ENCODE measurements at regions not wholly inside any gene's neighbourhood (a gene's known extent, or its start where the extent isn't known, plus 50 kb on each side); places are given as distances from the start of the nearest gene placed in this dataset.

GRCh38 chr16:26442321-26442720 is 624.4 kb upstream of the C16orf82 start:
- H3K4me3 ChIP-seq (ENCODE audit: low read length), result no peak overlapping the region
- Mint-ChIP-seq H3K4me1 (ENCODE audit: low read depth) (no peaks in the 10 kb centered on the region), H3K4me3 (no peak overlapping the region), H3K27me3 (peaks cover 9% of the 10 kb centered on the region), H3K27ac (no peak overlapping the region), H3K9me3 (peaks cover 3% of the 10 kb centered on the region), H3K36me3 (ENCODE audit: low read depth) (no peaks in the 10 kb centered on the region)
- ChIA-PET POLR2A (no interaction called here), CTCF (no interaction called here)
- no peaks in the 10 kb centered on the region for H3K27me3 ChIP-seq (ENCODE audit: control insufficient read depth in 1 of 2, insufficient read depth in 2 of 2, low read length in 2 of 2)
- H3K9me3 ChIP-seq (ENCODE audit: control insufficient read depth in 1 of 2, insufficient read depth in 1 of 2, low read length in 2 of 2), result no peaks in the 10 kb centered on the region
- no peak overlapping the region for H3K27ac ChIP-seq (ENCODE audit: low read depth in 1 of 2, low read length in 2 of 2)
- no peaks in the 10 kb centered on the region for H3K4me1 ChIP-seq (ENCODE audit: insufficient read depth, low read length)
- intact Hi-C loops (cut with DNase I, micrococcal nuclease), result no loop called here
- TF ChIP-seq, protein P1, sequence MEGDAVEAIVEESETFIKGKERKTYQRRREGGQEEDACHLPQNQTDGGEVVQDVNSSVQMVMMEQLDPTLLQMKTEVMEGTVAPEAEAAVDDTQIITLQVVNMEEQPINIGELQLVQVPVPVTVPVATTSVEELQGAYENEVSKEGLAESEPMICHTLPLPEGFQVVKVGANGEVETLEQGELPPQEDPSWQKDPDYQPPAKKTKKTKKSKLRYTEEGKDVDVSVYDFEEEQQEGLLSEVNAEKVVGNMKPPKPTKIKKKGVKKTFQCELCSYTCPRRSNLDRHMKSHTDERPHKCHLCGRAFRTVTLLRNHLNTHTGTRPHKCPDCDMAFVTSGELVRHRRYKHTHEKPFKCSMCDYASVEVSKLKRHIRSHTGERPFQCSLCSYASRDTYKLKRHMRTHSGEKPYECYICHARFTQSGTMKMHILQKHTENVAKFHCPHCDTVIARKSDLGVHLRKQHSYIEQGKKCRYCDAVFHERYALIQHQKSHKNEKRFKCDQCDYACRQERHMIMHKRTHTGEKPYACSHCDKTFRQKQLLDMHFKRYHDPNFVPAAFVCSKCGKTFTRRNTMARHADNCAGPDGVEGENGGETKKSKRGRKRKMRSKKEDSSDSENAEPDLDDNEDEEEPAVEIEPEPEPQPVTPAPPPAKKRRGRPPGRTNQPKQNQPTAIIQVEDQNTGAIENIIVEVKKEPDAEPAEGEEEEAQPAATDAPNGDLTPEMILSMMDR (IDR thresholded peaks at IDR 0.05), result no peak
- H3K36me3 ChIP-seq (ENCODE audit: insufficient read depth, low read length), result no peaks in the 10 kb centered on the region
- no peak for DNase-seq
- no peak for ATAC-seq (ENCODE audit: poor library complexity)

DNA sequence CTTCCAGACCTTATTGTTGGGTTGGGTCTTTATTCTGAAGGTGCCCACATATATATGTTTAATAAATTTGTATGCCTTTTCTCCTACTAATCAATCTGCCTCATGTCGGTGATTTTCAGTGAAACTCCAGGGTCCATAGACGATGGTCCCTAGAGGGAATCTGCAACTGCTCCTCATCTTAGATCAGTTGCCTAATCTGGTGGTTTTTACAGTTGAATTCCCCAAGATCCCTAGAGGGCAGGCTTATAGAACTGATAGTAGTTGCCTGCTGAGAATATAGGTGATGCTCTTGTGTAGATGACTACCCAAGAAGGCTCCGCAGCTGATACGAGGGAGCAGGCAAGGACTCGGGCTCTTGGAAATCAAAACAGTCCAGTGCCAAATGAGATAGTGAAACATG is 619.2 kb upstream of the C16orf82 start:
- Histone ChIP-seq H3K4me1 (ENCODE audit: insufficient read depth, low read length) (no peaks in the 10 kb centered on the region), H3K36me3 (ENCODE audit: insufficient read depth, low read length) (no peaks in the 10 kb centered on the region), H3K27ac (ENCODE audit: low read depth in 1 of 2, low read length in 2 of 2) (no peak overlapping the region), H3K27me3 (ENCODE audit: control insufficient read depth in 1 of 2, insufficient read depth in 2 of 2, low read length in 2 of 2) (no peaks in the 10 kb centered on the region), H3K4me3 (ENCODE audit: low read length) (no peak overlapping the region), H3K9me3 (ENCODE audit: control insufficient read depth in 1 of 2, insufficient read depth in 1 of 2, low read length in 2 of 2) (no peaks in the 10 kb centered on the region)
- Mint-ChIP-seq H3K36me3 (ENCODE audit: low read depth) (no peaks in the 10 kb centered on the region), H3K27me3 (no peaks in the 10 kb centered on the region), H3K4me1 (ENCODE audit: low read depth) (no peaks in the 10 kb centered on the region), H3K4me3 (no peak overlapping the region), H3K27ac (no peak overlapping the region), H3K9me3 (no peaks in the 10 kb centered on the region)
- intact Hi-C loops (cut with DNase I, micrococcal nuclease), result no loop called here
- ChIA-PET POLR2A (no interaction called here), CTCF (no interaction called here)
- ATAC-seq (ENCODE audit: poor library complexity) (no peak), DNase-seq (no peak)
- TF ChIP-seq, protein P1 (IDR thresholded peaks at IDR 0.05), result no peak

DNA sequence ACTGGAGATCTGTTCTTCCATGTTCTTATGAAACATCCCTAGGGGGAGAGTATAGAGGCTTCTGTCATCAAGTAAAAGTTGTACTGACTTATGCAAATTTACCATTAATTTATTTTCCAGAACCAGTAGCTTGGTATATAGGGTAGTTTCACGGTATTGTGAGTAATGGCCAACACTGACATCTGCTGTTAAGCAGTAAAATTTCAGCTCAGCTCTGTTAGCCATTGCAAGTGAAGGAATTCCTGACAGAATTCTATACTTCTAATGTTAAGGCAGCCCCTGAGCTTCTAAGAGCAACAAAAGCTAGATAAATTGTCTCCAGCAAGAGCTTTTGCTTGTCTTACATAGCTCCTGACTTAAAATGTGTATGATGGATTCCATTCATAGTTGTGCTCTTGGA is 613.5 kb upstream of the C16orf82 start:
- ChIA-PET CTCF (no interaction called here), POLR2A (no interaction called here)
- ATAC-seq (ENCODE audit: poor library complexity) (no peak), DNase-seq (no peak)
- no peaks in the 10 kb centered on the region for H3K4me1 Mint-ChIP-seq (ENCODE audit: low read depth)
- peaks cover 2% of the 10 kb centered on the region for H3K9me3 Mint-ChIP-seq
- H3K27ac Mint-ChIP-seq, result no peak overlapping the region
- intact Hi-C loops (cut with DNase I, micrococcal nuclease), result no loop called here
- H3K27ac ChIP-seq (ENCODE audit: low read depth in 1 of 2, low read length in 2 of 2), result no peak overlapping the region
- H3K4me1 ChIP-seq (ENCODE audit: insufficient read depth, low read length), result no peaks in the 10 kb centered on the region
- H3K9me3 ChIP-seq (ENCODE audit: control insufficient read depth in 1 of 2, insufficient read depth in 1 of 2, low read length in 2 of 2), result no peaks in the 10 kb centered on the region
- H3K27me3 ChIP-seq (ENCODE audit: control insufficient read depth in 1 of 2, insufficient read depth in 2 of 2, low read length in 2 of 2), result no peaks in the 10 kb centered on the region
- H3K36me3 ChIP-seq (ENCODE audit: insufficient read depth, low read length), result no peaks in the 10 kb centered on the region
- H3K4me3 ChIP-seq (ENCODE audit: low read length), result no peak overlapping the region
- TF ChIP-seq, protein P1 (IDR thresholded peaks at IDR 0.05), result no peak
- no peak overlapping the region for H3K4me3 Mint-ChIP-seq
- no peaks in the 10 kb centered on the region for H3K36me3 Mint-ChIP-seq (ENCODE audit: low read depth)
- peaks cover 16% of the 10 kb centered on the region for H3K27me3 Mint-ChIP-seq
